A549 (cell line): ENCODE measurements at regions not wholly inside any gene's neighbourhood (a gene's known extent, or its start where the extent isn't known, plus 50 kb on each side); places are given as distances from the start of the nearest gene placed in this dataset.

Source experiments
- ATAC-seq, 2 experiments: fragments of 200-7000 bp in 1 of 2; fragments of >200 bp in 1 of 2; cut with Nextera tagmentation in 1 of 2; cut with Tn5 transposase in 1 of 2; 3 replicates each; pipeline versions ENCODE4 v1.8.0 to v1.9.1; 2018 to 2020; ENCODE audit warnings: mild to moderate bottlenecking in 1 of 2, moderate library complexity in 1 of 2
- CTCF ChIA-PET: fragments of 300-600 bp; sonication (Branson Sonifier 250); formaldehyde crosslinking; extraction: SDS; loops from one replicate; lab custom pipeline; 2021; ENCODE audit warnings: antibody characterized with exemption, inconsistent platforms; lab: Yijun Ruan, JAX
- POLR2A ChIA-PET: fragments of 350-600 bp; formaldehyde crosslinking; extraction: SDS; loops from one replicate; lab custom pipeline; 2021; ENCODE audit warnings: antibody characterized with exemption, inconsistent platforms; lab: Yijun Ruan, JAX
- DNase-seq, 2 experiments: peaks; one replicate each; pipeline versions ENCODE4 v3.0.0 to v3.0.0-alpha.2; 2011 to 2016; ENCODE audit warnings: low read depth in 1 of 2, low spot score in 1 of 2
- FAIRE-seq: peaks from 2 replicates; lab custom pipeline; 2011; peaks lifted over from hg19 to GRCh38; lab: Jason Lieb, UNC
- H3K27ac ChIP-seq, 2 experiments: fragments of >200 bp; sonication (Bioruptor Twin); formaldehyde crosslinking; 3 replicates each; pipeline ENCODE4 v1.5.1; 2016 to 2017
- H3K4me1 ChIP-seq: fragments of >200 bp; sonication (Bioruptor Twin); formaldehyde crosslinking; 3 replicates; pipeline ENCODE4 v1.6.1; 2016
- H3K4me2 ChIP-seq: fragments of >200 bp; sonication (Bioruptor Twin); formaldehyde crosslinking; 3 replicates; pipeline ENCODE4 v1.6.1; 2016
- H3K4me3 ChIP-seq: fragments of >200 bp; sonication (Bioruptor Twin); formaldehyde crosslinking; 3 replicates; pipeline ENCODE4 v1.5.1; 2016
- H3K9me3 ChIP-seq: fragments of >200 bp; sonication (Bioruptor Twin); formaldehyde crosslinking; 3 replicates; pipeline ENCODE4 v1.6.1; 2016
- BHLHE40 ChIP-seq: IDR thresholded peaks from 2 replicates; pipeline ENCODE4 v1.6.1; 2012; ENCODE audit warnings: low read depth, low read length, inconsistent platforms
- CBX8 ChIP-seq: fragments of 200-600 bp; sonication (generic); IDR thresholded peaks from 2 replicates; pipeline ENCODE4 v1.6.1; 2016
- CEBPB ChIP-seq, 2 experiments: fragments of >200 bp in 1 of 2; sonication (Bioruptor Twin) in 1 of 2; formaldehyde crosslinking in 1 of 2; IDR thresholded peaks; 2 replicates each; pipeline ENCODE4 v1.6.1; 2012 to 2016
- EHF ChIP-seq: fragments of 250-450 bp; sonication (Bioruptor Pico); IDR thresholded peaks from 2 replicates; pipeline ENCODE4 v1.5.0; 2020; ENCODE audit warnings: mild to moderate bottlenecking
- EHMT2 ChIP-seq: fragments of 200-600 bp; sonication (generic); IDR thresholded peaks from 2 replicates; pipeline ENCODE4 v1.6.1; 2016; ENCODE audit warnings: antibody characterized with exemption, low read depth, mild to moderate bottlenecking, moderate library complexity
- EP300 ChIP-seq, 2 experiments: fragments of >200 bp; sonication (Bioruptor Twin); formaldehyde crosslinking; IDR thresholded peaks; 2 replicates in 1 of 2; 3 replicates in 1 of 2; pipeline ENCODE4 v1.6.1; 2016 to 2017
- ESRRA ChIP-seq: fragments of 150-350 bp; IDR thresholded peaks from 2 replicates; pipeline ENCODE4 v1.6.1; 2014; ENCODE audit warnings: mild to moderate bottlenecking, low read length, borderline replicate concordance
- FOSB ChIP-seq: fragments of 250-450 bp; sonication (Bioruptor Pico); IDR thresholded peaks from 2 replicates; pipeline ENCODE4 v1.5.0; 2020; ENCODE audit warnings: mild to moderate bottlenecking, moderate library complexity
- FOSL2 ChIP-seq, 2 experiments: fragments of 450-650 bp in 1 of 2; fragments of >200 bp in 1 of 2; sonication (Bioruptor Twin) in 1 of 2; formaldehyde crosslinking; IDR thresholded peaks; 2 replicates each; pipeline versions ENCODE4 v1.5.0 to v1.6.1; 2016 to 2020; ENCODE audit warnings: mild to moderate bottlenecking in 1 of 2, moderate library complexity in 1 of 2
- FOXS1 ChIP-seq: fragments of 250-450 bp; sonication (Bioruptor Pico); IDR thresholded peaks from 2 replicates; pipeline ENCODE4 v1.5.0; 2020; ENCODE audit warnings: mild to moderate bottlenecking, moderate library complexity
- GATA3 ChIP-seq: IDR thresholded peaks from 2 replicates; pipeline ENCODE4 v1.6.1; 2012; ENCODE audit warnings: borderline replicate concordance
- HDAC2 ChIP-seq: fragments of 200-600 bp; sonication (generic); IDR thresholded peaks from 2 replicates; pipeline ENCODE4 v1.6.1; 2016
- HEYL ChIP-seq: fragments of 250-450 bp; sonication (Bioruptor Pico); IDR thresholded peaks from 2 replicates; pipeline ENCODE4 v1.8.0; 2021; ENCODE audit warnings: mild to moderate bottlenecking, moderate library complexity
- JUNB ChIP-seq: fragments of >200 bp; sonication (Bioruptor Twin); formaldehyde crosslinking; IDR thresholded peaks from 2 replicates; pipeline ENCODE4 v1.6.1; 2016
- KDM1A ChIP-seq: fragments of 200-600 bp; sonication (generic); IDR thresholded peaks from 2 replicates; pipeline ENCODE4 v1.6.1; 2016; ENCODE audit warnings: low read depth, mild to moderate bottlenecking
- MAZ ChIP-seq: fragments of 150-350 bp; IDR thresholded peaks from 2 replicates; pipeline ENCODE4 v1.6.1; 2014; ENCODE audit warnings: antibody characterized with exemption, low read depth, low read length, borderline replicate concordance
- MYC ChIP-seq: IDR thresholded peaks from 2 replicates; pipeline ENCODE4 v1.6.1; 2012; ENCODE audit warnings: mild to moderate bottlenecking, inconsistent platforms, low read length, improper control_type of control experiment, borderline replicate concordance
- NFE2L2 ChIP-seq: fragments of 150-350 bp; conservative IDR thresholded peaks from 2 replicates; pipeline ENCODE4 v1.6.1; 2014; ENCODE audit warnings: low read length
- PBX3 ChIP-seq: IDR thresholded peaks from 2 replicates; pipeline ENCODE4 v1.6.1; 2012
- PHF8 ChIP-seq: fragments of 200-600 bp; sonication (generic); IDR thresholded peaks from 2 replicates; pipeline ENCODE4 v1.6.1; 2016; ENCODE audit warnings: low read depth, mild to moderate bottlenecking, antibody characterized with exemption, moderate library complexity, borderline replicate concordance
- POLR2AphosphoS2 ChIP-seq: conservative IDR thresholded peaks from 2 replicates; pipeline ENCODE4 v1.6.1; 2012; ENCODE audit warnings: low read length, improper control_type of control experiment, inconsistent platforms
- RARB ChIP-seq: fragments of 250-450 bp; sonication (Bioruptor Pico); IDR thresholded peaks from 2 replicates; pipeline ENCODE4 v1.8.0; 2021; ENCODE audit warnings: mild to moderate bottlenecking, moderate library complexity
- RCOR1 ChIP-seq: fragments of 150-350 bp; IDR thresholded peaks from 2 replicates; pipeline ENCODE4 v1.6.1; 2014; ENCODE audit warnings: antibody characterized with exemption, low read length, low read depth
- REST ChIP-seq: fragments of 200-600 bp; sonication (generic); IDR thresholded peaks from 2 replicates; pipeline ENCODE4 v1.6.1; 2016; ENCODE audit warnings: antibody characterized with exemption, mild to moderate bottlenecking, moderate library complexity
- RNF2 ChIP-seq: fragments of 200-600 bp; sonication (generic); IDR thresholded peaks from 2 replicates; pipeline ENCODE4 v1.6.1; 2016; ENCODE audit warnings: low read depth, mild to moderate bottlenecking, antibody characterized with exemption, moderate library complexity, borderline replicate concordance
- ZNF302 ChIP-seq: fragments of 250-450 bp; sonication (Bioruptor Pico); IDR thresholded peaks from 2 replicates; pipeline ENCODE4 v1.9.0; 2021; ENCODE audit warnings: inconsistent platforms, mild to moderate bottlenecking, moderate library complexity
- WGBS: methylation state at CpG from one replicate; pipeline ENCODE4 v1.1.6; 2017; ENCODE audit errors: missing lambda C conversion rate; 5-methylcytosine and 5-hydroxymethylcytosine counted together
- TF ChIP-seq, protein P1 (sequence below): fragments of 250-450 bp; sonication (Bioruptor Pico); IDR thresholded peaks from 2 replicates; pipeline ENCODE4 v1.5.0; 2021; ENCODE audit warnings: mild to moderate bottlenecking, moderate library complexity, borderline replicate concordance

GRCh38 chr1:74853756-74854155 lies 120.8 kb downstream of the TYW3 start (continued):
- TF ChIP-seq CEBPB (IDR thresholded peaks at IDR 0.05) (no peak), FOXS1 (CRISPR knock-in tag) (no peak)

DNA sequence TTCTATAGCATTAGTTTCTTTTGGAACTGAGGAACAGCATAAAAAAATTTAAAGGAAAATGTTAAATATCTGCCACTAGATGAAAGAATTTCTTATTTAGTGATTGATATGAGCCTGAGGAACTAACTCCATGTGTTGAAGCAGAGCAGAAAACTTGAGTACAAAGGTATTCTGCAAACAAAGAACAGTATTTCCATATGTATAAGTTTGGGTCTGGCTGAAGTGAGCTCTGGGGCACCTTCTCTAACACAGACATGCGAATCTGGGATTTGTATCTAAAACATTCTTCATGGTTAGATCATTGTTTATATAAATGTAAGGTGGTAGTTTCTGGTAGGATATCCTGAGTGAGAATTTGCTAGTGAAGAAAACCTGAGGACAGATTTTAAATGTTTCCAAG lies 123.2 kb downstream of the TYW3 start:
- no peak for ATAC-seq
- Histone ChIP-seq H3K4me2 (no peak overlapping the region), H3K4me1 (no peaks in the 10 kb centered on the region), H3K9me3 (no peaks in the 10 kb centered on the region), H3K4me3 (no peak overlapping the region), H3K27ac (no peak overlapping the region)
- WGBS, result 24% methylated on average over 1 of the region's 1 CpG
- CTCF ChIA-PET, result no interaction called here
- DNase-seq, result no peak
- TF ChIP-seq ESRRA, result no peak
- no peak for TF ChIP-seq MAZ
- no peak for TF ChIP-seq RCOR1
- no peak for TF ChIP-seq POLR2AphosphoS2
- no peak for TF ChIP-seq PBX3
- TF ChIP-seq NFE2L2, result no peak
- TF ChIP-seq RARB (CRISPR knock-in tag), result no peak
- no peak for TF ChIP-seq FOSB (CRISPR knock-in tag)
- TF ChIP-seq CBX8, result no peak
- no peak for TF ChIP-seq ZNF302 (CRISPR knock-in tag)
- no peak for TF ChIP-seq FOSL2 (IDR thresholded peaks at IDR 0.05)
- no peak for TF ChIP-seq FOSL2 (CRISPR knock-in tag; IDR thresholded peaks at IDR 0.05)
- no peak for TF ChIP-seq MYC
- TF ChIP-seq EP300 (IDR thresholded peaks at IDR 0.05), result no peak
- no peak for TF ChIP-seq JUNB
- TF ChIP-seq RNF2, result no peak
- no peak for TF ChIP-seq REST
- POLR2A ChIA-PET, result no interaction called here
- no peak for FAIRE-seq

DNA sequence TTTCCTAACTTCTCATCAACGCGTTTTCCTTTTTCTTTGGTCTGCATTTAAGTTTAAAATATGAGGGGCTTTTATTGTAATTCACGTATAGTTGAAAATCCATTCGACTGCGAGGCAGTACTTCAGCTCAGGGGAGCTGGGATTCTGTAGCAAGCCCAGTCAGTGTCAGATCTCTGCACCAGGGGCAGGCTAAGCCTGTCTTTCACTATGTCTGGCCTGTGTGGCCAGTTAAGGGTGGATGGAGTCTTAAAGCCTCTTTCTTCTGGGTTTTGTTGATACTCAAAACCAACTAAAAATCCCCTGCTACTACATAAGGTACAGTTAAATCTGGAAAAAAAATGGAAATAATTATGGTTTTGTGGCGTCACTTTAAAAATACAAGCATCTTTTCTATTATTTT lies 124.7 kb downstream of the TYW3 start:
- H3K9me3 ChIP-seq, result no peaks in the 10 kb centered on the region
- WGBS, result 29% methylated on average over 6 of the region's 6 CpGs
- no peaks in the 10 kb centered on the region for H3K4me1 ChIP-seq
- no peak overlapping the region for H3K27ac ChIP-seq
- H3K4me3 ChIP-seq, result no peak overlapping the region
- FAIRE-seq (no peak), ATAC-seq (no peak), DNase-seq (no peak)
- ChIA-PET POLR2A (no interaction called here), CTCF (no interaction called here)
- H3K4me2 ChIP-seq, result no peak overlapping the region
- TF ChIP-seq HEYL, result no peak
- TF ChIP-seq CEBPB (IDR thresholded peaks at IDR 0.05), result no peak
- TF ChIP-seq FOSL2 (IDR thresholded peaks at IDR 0.05), result no peak
- no peak for TF ChIP-seq FOSL2 (CRISPR knock-in tag; IDR thresholded peaks at IDR 0.05)
- TF ChIP-seq REST, result no peak
- TF ChIP-seq, protein P1, sequence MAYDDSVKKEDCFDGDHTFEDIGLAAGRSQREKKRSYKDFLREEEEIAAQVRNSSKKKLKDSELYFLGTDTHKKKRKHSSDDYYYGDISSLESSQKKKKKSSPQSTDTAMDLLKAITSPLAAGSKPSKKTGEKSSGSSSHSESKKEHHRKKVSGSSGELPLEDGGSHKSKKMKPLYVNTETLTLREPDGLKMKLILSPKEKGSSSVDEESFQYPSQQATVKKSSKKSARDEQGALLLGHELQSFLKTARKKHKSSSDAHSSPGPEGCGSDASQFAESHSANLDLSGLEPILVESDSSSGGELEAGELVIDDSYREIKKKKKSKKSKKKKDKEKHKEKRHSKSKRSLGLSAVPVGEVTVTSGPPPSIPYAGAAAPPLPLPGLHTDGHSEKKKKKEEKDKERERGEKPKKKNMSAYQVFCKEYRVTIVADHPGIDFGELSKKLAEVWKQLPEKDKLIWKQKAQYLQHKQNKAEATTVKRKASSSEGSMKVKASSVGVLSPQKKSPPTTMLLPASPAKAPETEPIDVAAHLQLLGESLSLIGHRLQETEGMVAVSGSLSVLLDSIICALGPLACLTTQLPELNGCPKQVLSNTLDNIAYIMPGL (CRISPR knock-in tag), result no peak
- TF ChIP-seq MAZ, result no peak
- no peak for TF ChIP-seq PHF8
- TF ChIP-seq BHLHE40, result no peak
- no peak for TF ChIP-seq EHMT2
- no peak for TF ChIP-seq ZNF302 (CRISPR knock-in tag)
- TF ChIP-seq RNF2, result no peak
- TF ChIP-seq JUNB, result no peak
- no peak for TF ChIP-seq HDAC2
- TF ChIP-seq KDM1A, result no peak
- no peak for TF ChIP-seq EHF (CRISPR knock-in tag)
- no peak for TF ChIP-seq GATA3
